Ishikawa (cell line): ENCODE measurements at regions not wholly inside any gene's neighbourhood (a gene's known extent, or its start where the extent isn't known, plus 50 kb on each side); places are given as distances from the start of the nearest gene placed in this dataset.

Experiments used
- CEBPB ChIP-seq: IDR thresholded peaks from 2 replicates; pipeline ENCODE4 v1.6.1; 2012
- CREB1 ChIP-seq: IDR thresholded peaks from 2 replicates; pipeline ENCODE4 v1.6.1; 2012; ENCODE audit warnings: low read depth
- EGR1 ChIP-seq: IDR thresholded peaks from 2 replicates; pipeline ENCODE4 v1.6.1; 2012
- EP300 ChIP-seq: IDR thresholded peaks from 2 replicates; pipeline ENCODE4 v1.6.1; 2012; ENCODE audit warnings: borderline replicate concordance
- FOXM1 ChIP-seq: IDR thresholded peaks from 2 replicates; pipeline ENCODE4 v1.6.1; 2012; ENCODE audit warnings: low read depth, borderline replicate concordance
- NFIC ChIP-seq: IDR thresholded peaks from 2 replicates; pipeline ENCODE4 v1.6.1; 2012
- RAD21 ChIP-seq: IDR thresholded peaks from 2 replicates; pipeline ENCODE4 v1.6.1; 2012; ENCODE audit warnings: low read depth
- REST ChIP-seq: IDR thresholded peaks from 2 replicates; pipeline ENCODE4 v1.6.1; 2012; ENCODE audit warnings: low read depth, mild to moderate bottlenecking
- TAF1 ChIP-seq: IDR thresholded peaks from 2 replicates; pipeline ENCODE4 v1.6.1; 2012; ENCODE audit warnings: low read depth, mild to moderate bottlenecking
- TCF12 ChIP-seq: IDR thresholded peaks from 2 replicates; pipeline ENCODE4 v1.6.1; 2012; ENCODE audit warnings: low read depth
- TEAD4 ChIP-seq: IDR thresholded peaks from 2 replicates; pipeline ENCODE4 v1.6.1; 2012
- USF1 ChIP-seq: IDR thresholded peaks from 2 replicates; pipeline ENCODE4 v1.6.1; 2012
- YY1 ChIP-seq: IDR thresholded peaks from 2 replicates; pipeline ENCODE4 v1.6.1; 2012; ENCODE audit warnings: low read depth
- ZBTB7A ChIP-seq: IDR thresholded peaks from 2 replicates; pipeline ENCODE4 v1.6.1; 2012; ENCODE audit warnings: low read depth
- TF ChIP-seq, protein P1 (sequence below): IDR thresholded peaks from 2 replicates; pipeline ENCODE4 v1.6.1; 2012

GRCh38 chr21:22351076-22351475 is 1352.9 kb downstream of the NCAM2 start:
- no peak for TF ChIP-seq TEAD4
- TF ChIP-seq TCF12 = no peak
- no peak for TF ChIP-seq CEBPB
- TF ChIP-seq RAD21 = no peak
- TF ChIP-seq, protein P1, sequence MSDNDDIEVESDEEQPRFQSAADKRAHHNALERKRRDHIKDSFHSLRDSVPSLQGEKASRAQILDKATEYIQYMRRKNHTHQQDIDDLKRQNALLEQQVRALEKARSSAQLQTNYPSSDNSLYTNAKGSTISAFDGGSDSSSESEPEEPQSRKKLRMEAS = no peak
- TF ChIP-seq ZBTB7A = no peak
- no peak for TF ChIP-seq REST
- TF ChIP-seq USF1 = no peak
- TF ChIP-seq NFIC = no peak
- TF ChIP-seq YY1 = no peak
- TF ChIP-seq EGR1 = no peak
- no peak for TF ChIP-seq EP300
- no peak for TF ChIP-seq CREB1
- TF ChIP-seq FOXM1 = no peak
- TF ChIP-seq TAF1 = no peak

GRCh38 chr21:22352088-22352487 is 1353.9 kb downstream of the NCAM2 start:
- TF ChIP-seq CEBPB (no peak), FOXM1 (no peak), NFIC (no peak), EGR1 (no peak), TAF1 (no peak), EP300 (no peak), ZBTB7A (no peak)

DNA sequence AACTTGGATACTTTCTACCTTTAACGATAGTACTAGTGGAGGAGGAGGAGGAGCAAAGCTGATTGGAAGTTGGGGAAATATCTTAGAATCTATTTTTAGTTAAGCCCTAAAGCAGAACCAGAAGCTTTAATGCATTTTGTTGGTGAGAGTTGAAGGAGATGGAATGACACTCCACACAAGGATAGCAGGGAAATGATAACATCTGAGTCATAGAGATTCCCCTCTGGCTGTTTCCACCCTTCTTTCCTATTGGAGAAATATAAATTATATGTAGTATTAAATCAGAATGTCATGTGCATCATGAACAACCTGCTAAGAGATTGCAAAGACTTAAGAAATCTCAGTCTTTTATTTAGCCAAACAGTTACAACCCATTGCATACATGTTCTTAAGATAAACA is 1357.7 kb downstream of the NCAM2 start:
- TF ChIP-seq RAD21 (no peak), NFIC (no peak), TEAD4 (no peak), USF1 (no peak)
- TF ChIP-seq, protein P1 = no peak

- TF ChIP-seq EP300 = no peak
- no peak for TF ChIP-seq EGR1
- TF ChIP-seq, protein P1 = no peak
- no peak for TF ChIP-seq RAD21
- TF ChIP-seq ZBTB7A = no peak
- TF ChIP-seq USF1 = no peak
Observed at GRCh38 chr21:22356663-22357062, 1358.5 kb downstream of the NCAM2 start.

- TF ChIP-seq REST (no peak), EGR1 (no peak), CREB1 (no peak), EP300 (no peak), USF1 (no peak), NFIC (no peak), FOXM1 (no peak), TEAD4 (no peak), TAF1 (no peak), ZBTB7A (no peak), YY1 (no peak), RAD21 (no peak), CEBPB (no peak), TCF12 (no peak)
- TF ChIP-seq, protein P1 = no peak
Observed at GRCh38 chr21:22363504-22363903, 1365.3 kb downstream of the NCAM2 start.
